ENCODE measurements at regions not wholly inside any gene's neighbourhood (a gene's known extent, or its start where the extent isn't known, plus 50 kb on each side); places are given as distances from the start of the nearest gene placed in this dataset.

DNA sequence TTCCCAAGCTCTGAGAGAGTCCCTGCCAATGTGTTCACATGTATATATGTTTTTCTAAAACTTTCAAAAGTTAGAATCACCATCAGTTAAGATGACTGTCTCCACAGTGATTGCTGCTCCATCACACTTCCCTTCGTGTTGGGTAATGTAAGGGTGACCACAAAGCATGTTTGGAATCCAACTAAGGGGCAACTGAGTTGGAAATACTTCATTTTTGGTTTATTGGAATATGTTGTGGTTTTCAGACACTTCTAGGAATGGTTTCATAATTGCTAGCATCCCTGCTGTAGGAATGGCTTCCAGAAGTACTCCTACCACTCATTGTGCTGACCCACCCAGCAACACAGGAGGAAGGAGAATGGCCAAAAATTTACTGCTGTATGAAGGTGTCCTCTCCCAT, 212.5 kb upstream of the GULP1 start:
- Histone ChIP-seq H3K27ac (ENCODE audit: low read depth, low read length, severe bottlenecking) (no peak overlapping the region), H3K4me3 (ENCODE audit: extremely low read depth, insufficient read depth, low read length, poor library complexity, severe bottlenecking) (no peak overlapping the region), H3K9me3 (ENCODE audit: control insufficient read depth, low read length) (no peaks in the 10 kb centered on the region), H3K36me3 (ENCODE audit: control insufficient read depth, insufficient read depth, low read length) (no peaks in the 10 kb centered on the region), H3K4me1 (ENCODE audit: control insufficient read depth, insufficient read depth, low read length, poor library complexity, severe bottlenecking) (no peaks in the 10 kb centered on the region)
- 86% methylated on average over 1 of the region's 1 CpG; no CpG with 5 or more reads in 1 of the 2 experiments for WGBS, 2 experiments (ENCODE audit: insufficient coverage in 2 of 2)

- Histone ChIP-seq H3K9me3 (ENCODE audit: control insufficient read depth, low read length) (no peaks in the 10 kb centered on the region), H3K4me1 (ENCODE audit: control insufficient read depth, insufficient read depth, low read length, poor library complexity, severe bottlenecking) (no peaks in the 10 kb centered on the region), H3K36me3 (ENCODE audit: control insufficient read depth, insufficient read depth, low read length) (no peaks in the 10 kb centered on the region), H3K27ac (ENCODE audit: low read depth, low read length, severe bottlenecking) (no peak overlapping the region), H3K4me3 (ENCODE audit: extremely low read depth, insufficient read depth, low read length, poor library complexity, severe bottlenecking) (no peak overlapping the region)
- 93 to 97% methylated on average over 3 of the region's 4 CpGs for WGBS, 2 experiments (ENCODE audit: insufficient coverage in 2 of 2)
Observed at GRCh38 chr2:188085421-188085820, 206.3 kb upstream of the GULP1 start.

DNA sequence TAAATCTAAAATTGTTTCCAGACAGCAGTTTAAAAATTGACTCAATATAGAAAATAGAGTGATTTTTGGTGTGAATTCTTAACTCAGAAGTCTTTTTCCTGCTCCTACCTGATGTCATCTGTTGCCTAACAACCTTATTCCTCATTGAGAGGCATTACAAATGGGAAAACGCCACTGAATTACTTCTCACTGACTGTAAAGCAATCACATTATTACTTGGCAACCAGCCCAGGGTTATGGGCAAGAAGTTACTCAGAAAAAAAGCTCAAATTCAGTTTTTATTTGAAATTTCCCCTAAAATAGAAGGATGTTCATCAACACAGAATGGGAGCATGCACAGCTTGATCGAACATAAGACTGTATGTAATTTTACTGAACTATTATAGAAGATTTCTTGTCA, 201.8 kb upstream of the GULP1 start:
- H3K4me3 ChIP-seq (ENCODE audit: extremely low read depth, insufficient read depth, low read length, poor library complexity, severe bottlenecking), result no peak overlapping the region
- no peak overlapping the region for H3K27ac ChIP-seq (ENCODE audit: low read depth, low read length, severe bottlenecking)
- 100% methylated on average over 1 of the region's 2 CpGs; no CpG with 5 or more reads in 1 of the 2 experiments for WGBS, 2 experiments (ENCODE audit: insufficient coverage in 2 of 2)
- H3K9me3 ChIP-seq (ENCODE audit: control insufficient read depth, low read length), result no peaks in the 10 kb centered on the region
- peaks cover 3% of the 10 kb centered on the region for H3K4me1 ChIP-seq (ENCODE audit: control insufficient read depth, insufficient read depth, low read length, poor library complexity, severe bottlenecking)
- no peaks in the 10 kb centered on the region for H3K36me3 ChIP-seq (ENCODE audit: control insufficient read depth, insufficient read depth, low read length)

DNA sequence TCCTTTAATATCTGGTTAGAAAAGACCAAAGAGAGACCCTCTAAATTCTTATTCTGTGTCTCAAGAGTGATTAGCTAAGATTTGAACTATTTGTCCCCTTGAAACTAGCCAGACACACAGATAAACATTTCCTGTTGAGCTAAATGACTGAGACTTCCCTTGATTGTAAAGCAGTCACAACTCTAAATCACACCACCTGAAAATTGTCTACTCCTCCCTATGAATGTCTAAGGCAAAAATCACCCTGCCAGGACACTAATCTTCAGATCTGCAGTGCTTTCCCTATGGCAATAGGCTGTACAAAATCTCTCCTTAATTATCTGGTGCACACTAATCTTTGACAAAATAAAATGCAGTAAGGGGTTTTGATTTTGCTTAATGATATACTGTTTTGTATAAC, 200.5 kb upstream of the GULP1 start:
- no peaks in the 10 kb centered on the region for H3K9me3 ChIP-seq (ENCODE audit: control insufficient read depth, low read length)
- H3K27ac ChIP-seq (ENCODE audit: low read depth, low read length, severe bottlenecking), result peak overlapping the region; percentile 30
- no peaks in the 10 kb centered on the region for H3K36me3 ChIP-seq (ENCODE audit: control insufficient read depth, insufficient read depth, low read length)
- H3K4me1 ChIP-seq (ENCODE audit: control insufficient read depth, insufficient read depth, low read length, poor library complexity, severe bottlenecking), result peaks cover 3% of the 10 kb centered on the region
- H3K4me3 ChIP-seq (ENCODE audit: extremely low read depth, insufficient read depth, low read length, poor library complexity, severe bottlenecking), result no peak overlapping the region

DNA sequence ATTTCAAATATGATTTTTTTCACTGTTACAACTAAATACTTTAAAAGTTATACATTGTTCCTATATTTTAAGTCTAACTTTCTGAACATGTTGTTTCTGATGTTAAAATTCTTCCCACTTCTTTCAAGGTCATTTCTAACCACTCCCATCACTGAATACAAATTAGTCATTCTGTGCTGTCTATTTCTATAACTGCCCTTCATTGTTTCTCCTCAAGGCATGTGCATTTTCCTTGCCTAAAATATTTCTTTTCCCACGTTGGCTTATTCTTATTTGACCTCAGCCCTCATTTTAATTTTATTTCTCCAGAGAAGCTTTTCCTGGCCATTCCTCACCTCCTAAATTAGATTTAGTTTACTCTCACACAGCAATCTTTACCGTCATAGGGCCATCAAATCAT, 198.9 kb upstream of the GULP1 start:
- no peak overlapping the region for H3K4me3 ChIP-seq (ENCODE audit: extremely low read depth, insufficient read depth, low read length, poor library complexity, severe bottlenecking)
- peaks cover 3% of the 10 kb centered on the region for H3K4me1 ChIP-seq (ENCODE audit: control insufficient read depth, insufficient read depth, low read length, poor library complexity, severe bottlenecking)
- no peak overlapping the region for H3K27ac ChIP-seq (ENCODE audit: low read depth, low read length, severe bottlenecking)
- no peaks in the 10 kb centered on the region for H3K9me3 ChIP-seq (ENCODE audit: control insufficient read depth, low read length)
- no peaks in the 10 kb centered on the region for H3K36me3 ChIP-seq (ENCODE audit: control insufficient read depth, insufficient read depth, low read length)
- WGBS, 2 experiments (ENCODE audit: insufficient coverage in 2 of 2), result 86 to 96% methylated on average over 1 to 2 of the region's 2 CpGs

DNA sequence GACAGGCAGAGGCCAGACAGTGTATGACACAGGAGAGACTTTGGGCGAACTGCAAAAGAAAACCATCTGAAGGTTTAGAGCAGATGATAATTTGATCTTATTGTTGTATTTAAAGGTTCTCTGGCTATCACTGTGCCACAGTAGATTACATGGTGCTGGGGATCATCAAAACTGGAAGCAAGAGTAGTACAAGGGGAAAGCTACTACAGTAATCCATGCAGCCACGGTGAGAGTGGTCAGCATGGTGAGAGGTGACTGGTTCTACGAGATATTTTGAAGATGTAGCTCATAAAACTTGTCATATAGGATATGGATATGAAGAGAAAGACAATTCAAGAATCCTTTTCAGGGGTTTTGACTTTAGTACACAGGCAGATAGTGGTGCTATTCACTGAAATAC, 194.8 kb upstream of the GULP1 start:
- WGBS, 2 experiments (ENCODE audit: insufficient coverage in 2 of 2), result 87 to 92% methylated on average over 3 of the region's 3 CpGs
- Histone ChIP-seq H3K27ac (ENCODE audit: low read depth, low read length, severe bottlenecking) (no peak overlapping the region), H3K4me3 (ENCODE audit: extremely low read depth, insufficient read depth, low read length, poor library complexity, severe bottlenecking) (no peak overlapping the region), H3K4me1 (ENCODE audit: control insufficient read depth, insufficient read depth, low read length, poor library complexity, severe bottlenecking) (no peaks in the 10 kb centered on the region), H3K9me3 (ENCODE audit: control insufficient read depth, low read length) (no peaks in the 10 kb centered on the region), H3K36me3 (ENCODE audit: control insufficient read depth, insufficient read depth, low read length) (no peaks in the 10 kb centered on the region)

DNA sequence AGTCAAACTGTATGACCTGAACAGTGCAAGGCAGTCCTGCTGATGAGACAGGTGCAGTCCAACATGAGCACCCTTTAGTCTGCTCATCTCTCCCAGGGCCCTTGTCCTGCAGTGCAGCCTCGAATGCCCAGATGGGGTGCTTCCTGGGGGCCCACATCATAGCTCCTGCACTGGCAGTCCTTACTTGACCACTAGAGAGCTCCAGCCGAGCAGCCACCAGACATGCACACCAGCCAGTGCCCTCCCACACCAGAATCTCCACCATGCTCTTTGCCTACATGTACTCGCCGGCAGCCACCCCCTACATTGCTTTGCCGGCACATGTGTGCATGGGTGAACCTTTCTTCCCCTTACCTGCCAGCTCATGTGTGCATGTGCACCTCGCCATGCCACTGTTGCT, 188.8 kb upstream of the GULP1 start:
- H3K36me3 ChIP-seq (ENCODE audit: control insufficient read depth, insufficient read depth, low read length), result no peaks in the 10 kb centered on the region
- no peaks in the 10 kb centered on the region for H3K4me1 ChIP-seq (ENCODE audit: control insufficient read depth, insufficient read depth, low read length, poor library complexity, severe bottlenecking)
- no peaks in the 10 kb centered on the region for H3K9me3 ChIP-seq (ENCODE audit: control insufficient read depth, low read length)
- WGBS, 2 experiments (ENCODE audit: insufficient coverage in 2 of 2), result 77 to 78% methylated on average over 6 of the region's 6 CpGs
- H3K4me3 ChIP-seq (ENCODE audit: extremely low read depth, insufficient read depth, low read length, poor library complexity, severe bottlenecking), result no peak overlapping the region
- H3K27ac ChIP-seq (ENCODE audit: low read depth, low read length, severe bottlenecking), result no peak overlapping the region

DNA sequence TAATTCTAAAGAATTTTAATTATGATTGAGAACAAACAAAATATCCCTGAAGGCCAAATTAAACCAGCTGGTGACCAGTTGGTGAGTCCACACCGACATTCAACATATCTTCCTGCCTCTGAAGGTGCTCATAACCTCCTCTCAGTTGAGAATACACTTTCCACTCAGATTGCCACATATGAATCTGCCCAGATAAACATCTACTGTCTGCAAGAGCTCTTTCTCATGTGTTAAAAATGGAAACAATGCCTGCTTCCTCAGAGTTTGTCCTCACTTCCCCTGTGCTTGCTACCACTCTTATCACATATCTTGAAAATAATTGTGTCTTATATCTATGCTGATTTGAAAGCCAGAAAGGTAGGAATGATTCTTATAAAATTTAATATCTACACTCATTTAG, 177.7 kb upstream of the GULP1 start:
- Histone ChIP-seq H3K4me1 (ENCODE audit: control insufficient read depth, insufficient read depth, low read length, poor library complexity, severe bottlenecking) (peaks cover 4% of the 10 kb centered on the region), H3K9me3 (ENCODE audit: control insufficient read depth, low read length) (no peaks in the 10 kb centered on the region), H3K27ac (ENCODE audit: low read depth, low read length, severe bottlenecking) (no peak overlapping the region), H3K36me3 (ENCODE audit: control insufficient read depth, insufficient read depth, low read length) (no peaks in the 10 kb centered on the region), H3K4me3 (ENCODE audit: extremely low read depth, insufficient read depth, low read length, poor library complexity, severe bottlenecking) (no peak overlapping the region)
- 80 to 100% methylated on average over 1 of the region's 1 CpG for WGBS, 2 experiments (ENCODE audit: insufficient coverage in 2 of 2)

DNA sequence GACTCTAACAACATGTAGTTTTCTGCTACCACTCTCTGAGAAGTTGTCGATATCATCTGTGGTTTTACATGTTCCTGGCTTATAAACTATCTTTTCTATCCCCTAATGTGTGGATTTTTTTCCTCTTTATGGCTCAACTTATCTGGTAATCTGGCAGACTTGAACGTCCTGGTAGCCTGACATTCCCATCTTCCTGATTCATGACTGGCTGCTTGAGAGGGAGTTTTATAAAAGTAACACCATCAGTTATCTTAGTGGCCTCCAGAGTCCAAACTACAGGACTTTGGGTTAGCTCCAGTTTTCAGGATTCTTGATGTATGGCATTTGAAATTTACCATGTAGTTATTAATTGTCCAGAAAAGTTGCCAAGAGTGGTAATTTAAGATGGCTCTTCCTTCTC, 174.0 kb upstream of the GULP1 start:
- 100% methylated on average over 1 of the region's 2 CpGs; no CpG with 5 or more reads in 1 of the 2 experiments for WGBS, 2 experiments (ENCODE audit: insufficient coverage in 2 of 2)
- H3K9me3 ChIP-seq (ENCODE audit: control insufficient read depth, low read length), result no peaks in the 10 kb centered on the region
- no peak overlapping the region for H3K4me3 ChIP-seq (ENCODE audit: extremely low read depth, insufficient read depth, low read length, poor library complexity, severe bottlenecking)
- H3K4me1 ChIP-seq (ENCODE audit: control insufficient read depth, insufficient read depth, low read length, poor library complexity, severe bottlenecking), result peaks cover 4% of the 10 kb centered on the region
- H3K27ac ChIP-seq (ENCODE audit: low read depth, low read length, severe bottlenecking), result no peak overlapping the region
- H3K36me3 ChIP-seq (ENCODE audit: control insufficient read depth, insufficient read depth, low read length), result no peaks in the 10 kb centered on the region

DNA sequence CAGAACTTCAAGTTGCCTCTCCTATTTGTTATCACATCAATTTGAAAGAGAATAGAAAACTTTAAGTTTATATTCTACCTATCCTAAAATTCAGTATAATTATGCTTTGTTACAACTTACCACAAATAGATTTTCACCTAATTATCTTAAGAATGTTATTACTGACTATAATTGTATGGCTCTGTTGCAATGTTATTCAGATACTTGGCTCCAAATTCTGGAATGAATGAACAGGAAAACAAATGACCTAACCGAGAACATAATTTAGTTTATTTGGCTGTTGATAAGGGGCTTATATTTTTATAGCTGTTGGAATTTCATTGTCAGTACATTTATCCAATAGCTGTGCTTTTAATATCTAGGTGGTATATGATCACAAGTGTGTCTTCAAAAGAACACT, 173.2 kb upstream of the GULP1 start:
- no peaks in the 10 kb centered on the region for H3K36me3 ChIP-seq (ENCODE audit: control insufficient read depth, insufficient read depth, low read length)
- peaks cover 4% of the 10 kb centered on the region for H3K4me1 ChIP-seq (ENCODE audit: control insufficient read depth, insufficient read depth, low read length, poor library complexity, severe bottlenecking)
- WGBS, 2 experiments (ENCODE audit: insufficient coverage in 2 of 2), result 0% methylated on average over 1 of the region's 1 CpG; no CpG with 5 or more reads in 1 of the 2 experiments
- no peak overlapping the region for H3K4me3 ChIP-seq (ENCODE audit: extremely low read depth, insufficient read depth, low read length, poor library complexity, severe bottlenecking)
- no peaks in the 10 kb centered on the region for H3K9me3 ChIP-seq (ENCODE audit: control insufficient read depth, low read length)
- no peak overlapping the region for H3K27ac ChIP-seq (ENCODE audit: low read depth, low read length, severe bottlenecking)

GRCh38 chr2:188119112-188119838, 172.4 kb upstream of the GULP1 start:
- Histone ChIP-seq H3K36me3 (ENCODE audit: control insufficient read depth, insufficient read depth, low read length) (no peaks in the 10 kb centered on the region), H3K9me3 (ENCODE audit: control insufficient read depth, low read length) (no peaks in the 10 kb centered on the region), H3K27ac (ENCODE audit: low read depth, low read length, severe bottlenecking) (no peak overlapping the region), H3K4me3 (ENCODE audit: extremely low read depth, insufficient read depth, low read length, poor library complexity, severe bottlenecking) (no peak overlapping the region), H3K4me1 (ENCODE audit: control insufficient read depth, insufficient read depth, low read length, poor library complexity, severe bottlenecking) (no peaks in the 10 kb centered on the region)
- 80% methylated on average over 1 of the region's 5 CpGs; no CpG with 5 or more reads in 1 of the 2 experiments for WGBS, 2 experiments (ENCODE audit: insufficient coverage in 2 of 2)

Data from mesodermal cell (in vitro differentiated cells).